T-helper 1 cell treated with Interleukin-12 subunit alpha and Interleukin-12 subunit beta and Interleukin-4 antibody, amounts not matched to agents 30 μg/mL and 1 μg/mL, for 36 hours (primary cell): ENCODE measurements at regions not wholly inside any gene's neighbourhood (a gene's known extent, or its start where the extent isn't known, plus 50 kb on each side); places are given as distances from the start of the nearest gene placed in this dataset.
"Not testable (repeated sequence)": the region's sequence is repeated elsewhere in the genome, so short reads cannot be mapped to it uniquely, and the experiment has no call there.

ENCODE experiments used
- H3K27ac Mint-ChIP-seq: one replicate; pipeline ENCODE4 v1.8.0; 2021; ENCODE audit warnings: mild to moderate bottlenecking, mixed read lengths
- H3K27me3 Mint-ChIP-seq: one replicate; pipeline ENCODE4 v1.8.0; 2021; ENCODE audit warnings: low read depth, mixed read lengths
- H3K36me3 Mint-ChIP-seq: one replicate; pipeline ENCODE4 v1.8.0; 2021; ENCODE audit warnings: low read depth, mixed read lengths
- H3K4me1 Mint-ChIP-seq: one replicate; pipeline ENCODE4 v1.8.0; 2021; ENCODE audit warnings: low read depth, mixed read lengths
- H3K4me3 Mint-ChIP-seq: one replicate; pipeline ENCODE4 v1.8.0; 2021; ENCODE audit warnings: mild to moderate bottlenecking, moderate library complexity, mixed read lengths
- H3K9me3 Mint-ChIP-seq: one replicate; pipeline ENCODE4 v1.8.0; 2021; ENCODE audit warnings: mixed read lengths

DNA sequence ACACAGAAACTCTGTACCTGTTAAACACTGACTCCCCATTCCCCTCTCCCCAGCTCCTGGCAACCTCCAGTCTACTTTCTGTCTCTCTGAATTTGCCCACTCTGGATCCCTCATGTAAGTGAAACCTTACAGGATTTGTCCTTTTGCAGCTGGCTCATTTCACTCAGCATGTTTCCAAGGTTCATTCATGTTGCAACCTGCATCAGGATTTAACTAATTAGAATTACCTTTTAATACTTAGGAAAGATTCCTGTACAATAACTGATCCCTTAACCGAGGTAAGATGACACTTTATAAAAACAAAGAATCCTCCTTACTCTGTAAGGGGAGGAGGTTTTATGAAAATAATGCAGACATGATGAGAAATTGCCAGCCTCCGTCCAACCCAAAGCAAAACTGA is 113.1 kb upstream of the MTHFD1L start:
- Mint-ChIP-seq H3K27ac (no peak overlapping the region), H3K4me1 (no peaks in the 10 kb centered on the region), H3K9me3 (no peaks in the 10 kb centered on the region), H3K27me3 (no peaks in the 10 kb centered on the region), H3K4me3 (no peak overlapping the region), H3K36me3 (no peaks in the 10 kb centered on the region)

DNA sequence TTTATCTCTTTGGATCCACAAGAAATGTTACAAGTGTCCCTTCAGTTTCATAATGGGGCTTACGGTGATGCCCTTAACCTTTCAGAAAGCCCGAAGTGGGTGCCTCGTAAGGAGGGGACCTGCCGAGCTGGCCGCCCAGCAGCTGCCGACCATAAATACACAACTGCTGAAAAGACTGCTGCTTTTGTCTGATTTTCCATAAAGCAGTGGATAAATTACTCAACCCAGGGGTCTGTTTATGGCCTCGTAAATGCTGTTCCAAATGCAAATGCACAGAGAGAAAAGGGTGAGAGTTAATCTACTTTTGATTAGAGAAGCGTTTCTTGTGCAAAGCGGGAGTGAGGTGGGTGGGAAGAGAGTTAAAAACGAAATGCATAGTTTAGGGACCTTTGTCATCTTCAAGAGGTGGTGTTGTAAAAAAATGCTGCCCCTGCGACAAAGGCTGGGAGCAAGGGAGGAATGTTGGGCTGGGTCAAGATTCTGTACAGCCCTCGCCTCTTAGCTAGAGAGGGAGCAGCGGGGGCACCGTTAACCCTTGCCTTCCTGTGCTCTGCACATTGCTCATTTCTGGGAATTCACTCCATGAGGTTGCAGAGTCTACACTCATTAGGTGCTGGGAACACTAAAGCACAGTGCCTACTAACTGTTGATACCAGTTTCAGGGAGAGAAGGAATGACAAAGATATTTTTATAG is 112.0 kb upstream of the MTHFD1L start:
- Mint-ChIP-seq H3K27me3 (no peaks in the 10 kb centered on the region), H3K9me3 (no peaks in the 10 kb centered on the region), H3K4me3 (no peak overlapping the region), H3K36me3 (no peaks in the 10 kb centered on the region), H3K27ac (no peak overlapping the region), H3K4me1 (no peaks in the 10 kb centered on the region)

DNA sequence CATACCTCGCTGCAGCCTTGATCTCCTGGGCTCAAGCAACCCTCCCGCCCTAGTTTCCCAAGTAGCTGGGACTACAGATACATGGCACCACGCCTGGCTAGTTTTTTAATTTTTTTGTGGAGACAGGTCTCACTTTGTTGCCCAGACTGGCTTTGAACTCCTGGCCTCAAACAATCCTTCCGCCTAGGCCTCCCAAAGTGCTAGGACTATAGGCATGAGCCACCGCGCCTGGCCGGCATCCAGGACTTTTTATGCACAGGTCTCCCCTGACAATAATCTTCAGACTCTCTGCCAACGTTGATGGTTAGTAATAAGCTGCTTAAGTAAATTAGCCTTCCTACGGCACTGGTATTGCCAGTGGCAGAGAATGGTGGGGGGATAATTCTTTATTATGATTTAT is 110.5 kb upstream of the MTHFD1L start:
- Mint-ChIP-seq H3K4me1 (no peaks in the 10 kb centered on the region), H3K4me3 (no peak overlapping the region), H3K27ac (no peak overlapping the region), H3K36me3 (no peaks in the 10 kb centered on the region), H3K27me3 (peaks cover 4% of the 10 kb centered on the region), H3K9me3 (no peaks in the 10 kb centered on the region)

DNA sequence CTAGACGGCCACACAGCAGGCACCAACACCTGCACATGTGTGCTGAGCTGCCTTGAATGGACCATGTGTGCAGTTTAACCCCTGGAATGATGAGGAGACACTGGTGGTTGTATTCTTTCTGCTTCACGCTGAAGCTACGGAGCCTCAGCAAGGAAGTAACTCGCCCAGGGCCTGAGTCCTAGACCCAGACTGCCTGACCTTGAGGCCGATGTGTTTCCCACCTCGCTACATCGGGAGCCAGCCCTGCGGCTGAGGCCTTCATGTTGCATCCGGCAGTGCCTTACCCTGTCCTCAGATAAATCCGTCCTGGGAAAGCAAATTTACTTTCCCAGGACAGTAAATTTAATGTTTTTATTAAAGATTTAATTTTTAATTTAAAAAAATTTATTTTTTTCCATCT is 110.0 kb upstream of the MTHFD1L start:
- H3K36me3 Mint-ChIP-seq: no peaks in the 10 kb centered on the region
- H3K9me3 Mint-ChIP-seq: no peaks in the 10 kb centered on the region
- no peaks in the 10 kb centered on the region for H3K4me1 Mint-ChIP-seq
- no peak overlapping the region for H3K4me3 Mint-ChIP-seq
- peaks cover 4% of the 10 kb centered on the region for H3K27me3 Mint-ChIP-seq
- H3K27ac Mint-ChIP-seq: no peak overlapping the region

DNA sequence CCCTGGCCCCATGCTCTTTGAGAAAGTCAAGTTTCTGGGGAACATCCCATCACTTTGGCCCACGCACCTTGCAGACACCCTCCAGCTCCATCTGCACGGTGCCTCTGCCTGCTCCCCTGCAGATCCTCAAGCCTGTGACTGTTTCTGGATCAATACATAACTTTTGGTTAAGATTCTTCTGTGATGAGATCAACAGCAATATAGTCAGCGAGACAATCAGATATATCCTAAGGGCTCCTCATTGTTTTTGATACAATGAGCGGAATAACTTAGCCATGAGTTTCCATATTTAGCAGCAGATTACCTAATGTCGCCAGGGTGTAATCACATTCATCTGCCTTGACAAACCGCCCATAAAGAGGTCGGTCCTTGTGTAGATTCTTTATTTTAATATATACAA is 109.3 kb upstream of the MTHFD1L start:
- H3K4me3 Mint-ChIP-seq: no peak overlapping the region
- no peak overlapping the region for H3K27ac Mint-ChIP-seq
- no peaks in the 10 kb centered on the region for H3K36me3 Mint-ChIP-seq
- H3K9me3 Mint-ChIP-seq: no peaks in the 10 kb centered on the region
- H3K27me3 Mint-ChIP-seq: peaks cover 4% of the 10 kb centered on the region
- no peaks in the 10 kb centered on the region for H3K4me1 Mint-ChIP-seq

DNA sequence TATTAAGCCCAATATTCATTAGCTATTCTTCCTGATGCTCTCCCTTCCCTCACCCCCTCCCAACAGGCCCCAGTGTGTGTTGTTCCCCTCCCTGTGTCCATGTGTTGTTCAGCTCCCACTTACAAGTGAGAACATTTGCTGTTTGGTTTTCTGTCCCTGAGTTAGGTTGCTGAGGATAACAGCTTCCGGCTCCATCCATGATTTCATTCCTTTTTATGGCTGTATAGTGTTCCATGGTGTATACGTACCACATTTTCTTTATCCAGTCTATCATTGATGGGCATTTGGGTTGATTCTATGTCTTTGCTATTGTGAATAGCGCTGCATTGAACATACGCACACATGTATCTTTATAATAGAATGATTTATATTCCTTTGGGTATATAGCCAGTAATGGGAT is 107.7 kb upstream of the MTHFD1L start:
- H3K4me1 Mint-ChIP-seq, H3K36me3 Mint-ChIP-seq, H3K27ac Mint-ChIP-seq, H3K4me3 Mint-ChIP-seq, H3K27me3 Mint-ChIP-seq, H3K9me3 Mint-ChIP-seq: not testable (repeated sequence)

DNA sequence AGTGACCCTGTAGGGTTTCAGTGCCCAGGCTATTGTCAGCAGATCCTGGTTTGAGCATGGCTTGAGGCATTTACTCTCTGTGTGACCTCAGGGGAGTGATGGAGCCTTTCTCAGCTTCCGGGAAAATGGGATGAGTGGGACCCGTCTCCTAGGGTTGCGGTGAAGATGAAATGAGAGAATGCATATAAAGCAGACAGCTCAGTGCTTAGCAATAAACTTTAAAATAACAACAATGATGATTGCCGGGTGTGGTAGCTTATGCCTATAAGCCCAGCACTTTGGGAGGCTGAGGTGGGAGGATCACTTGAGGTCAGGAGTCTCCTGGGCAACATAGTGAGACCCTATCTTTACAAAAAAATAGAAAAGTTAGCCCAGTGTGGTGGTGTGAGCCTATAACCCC is 106.0 kb upstream of the MTHFD1L start:
- H3K36me3 Mint-ChIP-seq: no peaks in the 10 kb centered on the region
- H3K4me3 Mint-ChIP-seq: no peak overlapping the region
- H3K4me1 Mint-ChIP-seq: no peaks in the 10 kb centered on the region
- H3K27ac Mint-ChIP-seq: no peak overlapping the region
- H3K27me3 Mint-ChIP-seq: peaks cover 4% of the 10 kb centered on the region
- no peaks in the 10 kb centered on the region for H3K9me3 Mint-ChIP-seq

DNA sequence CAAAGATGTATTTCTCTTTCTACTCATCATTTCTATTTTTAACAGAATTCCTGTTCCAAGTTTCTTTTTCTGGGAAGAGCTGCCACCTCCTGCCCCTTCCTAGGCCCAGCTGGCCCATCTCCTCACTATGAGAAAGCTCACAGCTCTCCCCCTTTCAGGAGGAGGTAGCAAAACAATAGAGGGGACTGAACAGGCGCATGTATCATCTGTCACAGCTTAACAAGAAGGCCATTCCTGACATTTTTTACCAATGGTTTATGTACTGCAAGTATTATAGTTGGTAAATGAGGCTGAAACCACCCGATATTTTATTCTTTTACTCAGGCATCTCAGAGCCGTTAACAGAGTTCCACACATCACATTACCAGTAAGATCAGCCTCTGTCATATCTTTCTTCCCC is 103.7 kb upstream of the MTHFD1L start:
- no peak overlapping the region for H3K4me3 Mint-ChIP-seq
- no peaks in the 10 kb centered on the region for H3K36me3 Mint-ChIP-seq
- no peaks in the 10 kb centered on the region for H3K9me3 Mint-ChIP-seq
- H3K4me1 Mint-ChIP-seq: no peaks in the 10 kb centered on the region
- peaks cover 4% of the 10 kb centered on the region for H3K27me3 Mint-ChIP-seq
- no peak overlapping the region for H3K27ac Mint-ChIP-seq

DNA sequence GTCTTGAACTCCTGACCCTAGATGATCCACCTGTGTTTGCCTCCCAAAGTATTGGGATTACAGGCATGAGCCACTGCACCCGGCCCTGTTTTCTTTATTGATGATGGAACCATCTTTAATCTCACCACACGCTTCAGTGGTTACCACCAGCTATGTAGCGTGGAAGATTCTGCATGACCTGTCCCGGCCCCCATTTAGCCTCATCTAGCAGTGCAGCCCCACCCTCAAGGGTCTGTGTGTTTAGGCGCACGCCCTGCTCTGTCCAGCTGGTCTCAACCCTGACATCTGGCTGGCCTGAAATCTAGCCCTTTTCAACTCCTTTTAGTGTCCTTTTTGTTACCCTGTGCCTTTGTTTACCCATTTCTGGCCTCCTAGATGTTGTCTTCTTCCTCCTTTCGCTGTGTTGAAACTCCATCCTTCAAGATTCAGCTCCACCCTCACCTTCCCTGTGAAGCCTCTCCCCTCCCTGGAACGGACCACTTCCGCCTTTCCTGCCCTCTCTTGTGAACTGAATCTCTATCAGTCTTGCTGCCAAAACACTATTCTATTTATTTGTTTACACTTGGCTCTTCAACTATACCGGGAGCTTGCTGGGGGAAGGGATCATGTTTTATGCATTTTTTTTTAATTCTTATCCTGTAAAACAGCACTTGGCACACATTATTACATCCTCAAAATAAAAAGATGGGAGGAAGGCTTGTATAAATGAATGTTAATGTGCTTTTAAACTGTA is 101.0 kb upstream of the MTHFD1L start:
- H3K27ac Mint-ChIP-seq: no peak overlapping the region
- no peak overlapping the region for H3K4me3 Mint-ChIP-seq
- H3K4me1 Mint-ChIP-seq: no peaks in the 10 kb centered on the region
- peaks cover 8% of the 10 kb centered on the region for H3K27me3 Mint-ChIP-seq
- no peaks in the 10 kb centered on the region for H3K9me3 Mint-ChIP-seq
- H3K36me3 Mint-ChIP-seq: no peaks in the 10 kb centered on the region

DNA sequence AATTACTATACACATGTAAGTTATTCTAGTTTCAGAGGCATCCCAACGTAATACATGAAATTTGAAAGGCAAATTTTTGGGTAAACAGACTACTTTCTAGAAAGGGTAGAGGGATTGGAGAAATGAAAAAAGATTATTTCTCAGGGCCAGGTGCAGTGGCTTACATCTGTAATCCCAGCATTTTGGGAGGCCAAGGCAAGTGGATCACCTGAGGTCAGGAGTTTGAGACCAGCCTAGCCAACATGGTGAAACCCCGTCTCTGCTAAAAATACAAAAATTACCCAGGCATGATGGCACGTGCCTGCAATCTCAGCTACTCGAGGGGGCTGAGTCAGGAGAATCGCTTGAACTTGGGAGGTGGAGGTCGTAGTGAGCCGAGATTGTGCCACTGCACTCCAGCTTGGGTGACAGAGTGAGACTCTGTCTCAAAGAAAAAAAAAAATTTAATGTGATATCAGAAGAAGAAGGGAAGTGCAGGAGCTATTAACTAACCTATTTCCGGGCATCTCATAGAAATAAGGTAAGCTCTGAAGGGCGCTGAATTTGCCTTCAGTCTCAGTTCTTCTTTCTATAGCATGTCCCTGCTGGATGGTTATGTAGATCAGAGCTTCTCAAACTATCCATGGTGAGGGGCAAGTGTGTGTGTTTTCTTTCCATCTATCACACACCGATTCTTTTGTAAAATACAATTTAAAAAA is 100.3 kb upstream of the MTHFD1L start:
- H3K27me3 Mint-ChIP-seq: peaks cover 8% of the 10 kb centered on the region
- H3K27ac Mint-ChIP-seq: no peak overlapping the region

DNA sequence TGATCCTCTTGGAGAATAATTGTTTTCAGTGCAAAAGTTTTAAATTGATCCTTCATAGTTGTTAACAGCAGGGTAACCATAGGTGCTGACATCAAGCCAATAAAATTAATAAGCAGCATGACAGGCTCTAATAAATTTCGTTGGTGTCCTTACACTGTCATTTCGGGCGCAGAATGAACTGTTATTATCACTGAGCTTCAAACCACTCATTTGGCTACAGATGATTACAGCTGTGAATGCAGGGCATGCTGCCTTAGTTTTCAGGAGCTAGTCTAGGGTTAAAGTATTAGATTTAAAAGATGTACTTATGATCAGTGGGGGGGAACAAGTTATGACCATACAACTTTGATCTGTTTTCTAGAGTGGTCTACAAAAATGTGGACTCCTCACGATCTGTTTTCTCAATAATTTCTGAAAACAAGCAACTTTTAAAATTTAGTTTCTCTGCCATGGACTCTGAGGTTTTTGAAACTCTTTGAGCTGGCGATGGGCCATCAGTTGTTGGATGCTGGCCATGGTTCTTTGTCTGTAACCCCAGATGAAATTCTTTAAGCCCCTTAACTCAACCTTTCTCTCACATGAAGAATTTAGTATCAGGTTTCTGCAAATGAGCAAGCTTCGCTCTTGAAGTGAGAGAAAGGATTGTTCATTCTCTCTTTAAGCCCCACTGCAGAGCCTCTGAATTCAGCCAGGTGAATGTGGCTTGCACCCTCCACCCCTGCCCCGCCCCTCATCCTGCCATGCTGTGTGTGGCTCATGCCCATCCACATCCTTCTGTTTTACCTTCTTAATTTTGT is 99.1 kb upstream of the MTHFD1L start:
- H3K27ac Mint-ChIP-seq: no peak overlapping the region
- H3K9me3 Mint-ChIP-seq: no peaks in the 10 kb centered on the region
- H3K4me1 Mint-ChIP-seq: no peaks in the 10 kb centered on the region
- H3K4me3 Mint-ChIP-seq: no peak overlapping the region
- H3K27me3 Mint-ChIP-seq: peaks cover 8% of the 10 kb centered on the region
- no peaks in the 10 kb centered on the region for H3K36me3 Mint-ChIP-seq

More for the DNA sequence above, 100.3 kb upstream of the MTHFD1L start:
- Mint-ChIP-seq H3K4me3 (no peak overlapping the region), H3K4me1 (no peaks in the 10 kb centered on the region), H3K9me3 (no peaks in the 10 kb centered on the region), H3K36me3 (no peaks in the 10 kb centered on the region)

DNA sequence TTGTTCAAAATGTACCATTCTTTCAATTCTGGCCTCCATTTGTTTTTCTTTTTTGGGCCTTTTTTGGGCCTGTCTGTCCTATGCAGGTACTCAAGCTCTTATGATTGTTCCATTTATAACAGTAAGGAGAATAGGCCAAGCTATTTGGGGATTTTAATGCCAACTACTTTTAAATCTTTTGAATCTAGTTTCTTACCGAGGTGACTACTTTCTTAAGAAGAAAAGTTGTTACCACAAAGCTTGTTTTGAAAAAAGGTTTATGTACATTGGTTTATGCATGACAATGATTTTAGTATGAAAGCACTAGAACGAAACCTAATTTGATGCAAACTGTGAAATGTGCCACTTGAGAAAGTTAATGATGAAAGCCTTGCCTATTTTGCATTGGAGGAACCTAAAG is 98.3 kb upstream of the MTHFD1L start:
- Mint-ChIP-seq H3K9me3 (no peaks in the 10 kb centered on the region), H3K27me3 (peaks cover 8% of the 10 kb centered on the region), H3K4me1 (no peaks in the 10 kb centered on the region), H3K36me3 (no peaks in the 10 kb centered on the region), H3K4me3 (no peak overlapping the region), H3K27ac (no peak overlapping the region)

DNA sequence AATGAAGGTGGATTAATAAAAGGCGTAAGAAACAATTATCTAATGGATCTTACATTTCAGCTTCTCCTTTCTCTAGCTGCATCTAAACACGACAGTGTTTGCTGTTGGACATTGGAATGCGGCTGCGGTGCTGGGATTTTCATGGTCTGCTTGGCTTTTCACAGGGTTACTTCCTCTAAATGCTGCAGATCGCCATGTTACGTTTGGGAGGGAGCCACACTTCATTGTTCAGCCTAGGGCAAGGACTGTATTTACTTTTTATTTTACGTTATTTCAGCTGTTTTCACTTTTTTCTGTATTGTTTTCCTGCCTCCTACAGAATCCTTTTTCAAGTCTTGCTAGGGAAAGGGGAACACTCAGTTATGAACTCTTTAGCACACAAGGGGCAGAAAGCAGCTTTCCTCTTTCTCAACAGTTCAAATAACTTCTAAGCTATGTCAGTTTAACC is 97.9 kb upstream of the MTHFD1L start:
- Mint-ChIP-seq H3K9me3 (peaks cover under 1% of the 10 kb centered on the region), H3K27me3 (peaks cover 8% of the 10 kb centered on the region), H3K27ac (no peak overlapping the region), H3K4me3 (no peak overlapping the region), H3K4me1 (no peaks in the 10 kb centered on the region), H3K36me3 (no peaks in the 10 kb centered on the region)

DNA sequence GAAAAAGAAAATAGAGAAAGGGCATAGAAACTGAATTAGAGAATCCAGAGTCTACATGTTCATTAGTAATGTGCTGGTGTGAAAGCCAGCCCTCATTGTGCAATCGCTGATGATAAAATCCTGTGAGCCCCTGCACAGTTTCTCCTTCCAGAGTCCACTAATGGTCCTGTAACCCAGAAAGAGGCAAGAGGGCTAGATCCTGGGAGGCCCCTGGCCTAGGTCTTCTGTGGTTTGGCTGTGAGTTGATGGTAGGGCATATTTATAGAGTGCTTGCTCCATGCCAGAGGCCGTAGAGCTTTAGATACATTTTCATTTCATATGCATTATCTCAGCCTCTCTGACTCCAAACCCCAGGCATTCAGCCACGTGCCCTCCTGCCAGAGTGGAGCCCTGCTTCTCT is 94.9 kb upstream of the MTHFD1L start:
- Mint-ChIP-seq H3K27me3 (peaks cover 8% of the 10 kb centered on the region), H3K4me1 (no peaks in the 10 kb centered on the region), H3K4me3 (no peak overlapping the region), H3K27ac (no peak overlapping the region), H3K9me3 (peaks cover 19% of the 10 kb centered on the region), H3K36me3 (no peaks in the 10 kb centered on the region)
